ENCODE measurements at regions not wholly inside any gene's neighbourhood (a gene's known extent, or its start where the extent isn't known, plus 50 kb on each side); places are given as distances from the start of the nearest gene placed in this dataset.

DNA sequence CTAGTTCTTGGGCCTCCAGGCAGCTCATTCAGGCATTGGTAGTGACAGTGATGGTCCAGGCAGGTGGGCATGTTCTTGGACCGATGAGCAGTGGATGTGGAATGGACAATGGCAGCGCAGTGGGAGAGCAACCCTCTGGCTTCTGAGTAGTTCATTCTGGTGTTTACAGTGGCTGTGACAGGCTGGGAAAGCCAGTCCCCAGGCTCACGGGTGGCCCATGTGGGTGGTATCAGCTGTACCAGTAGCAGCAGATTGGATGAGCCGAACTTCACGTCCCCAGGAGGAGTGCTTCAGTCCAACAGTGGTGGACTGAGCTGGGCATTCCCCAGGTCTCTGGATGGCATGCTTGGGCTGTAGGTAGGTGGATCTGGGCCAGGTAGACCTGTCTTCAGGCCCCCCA is 515.6 kb upstream of the ACO1 start:
- Histone ChIP-seq H3K27ac (ENCODE audit: extremely low read depth, low read depth, low read length) (no peak overlapping the region), H3K9me3 (replicated peaks; ENCODE audit: control insufficient read depth, insufficient read depth, low read depth, low read length) (no peaks in the 10 kb centered on the region), H4K20me1 (replicated peaks; ENCODE audit: control insufficient read depth, insufficient read depth, low read length) (no peaks in the 10 kb centered on the region), H3K4me1 (replicated peaks in 1 of 2; ENCODE audit: control insufficient read depth in 2 of 2, insufficient read depth in 2 of 2, low read length in 2 of 2) (no peaks in the 10 kb centered on the region), H3K36me3 (ENCODE audit: control insufficient read depth, insufficient read depth, low read length) (no peaks in the 10 kb centered on the region), H3K27me3 (ENCODE audit: control insufficient read depth in 2 of 2, insufficient read depth in 2 of 2, low read length in 2 of 2) (no peaks in the 10 kb centered on the region), H3K9ac (ENCODE audit: insufficient read depth in 1 of 2, low read depth in 2 of 2, low read length in 2 of 2) (no peak overlapping the region), H3K4me3 (no peak overlapping the region), H2AFZ (ENCODE audit: low read depth, low read length) (no peak overlapping the region), H3K4me2 (ENCODE audit: insufficient read depth, low read length) (no peak overlapping the region), H3K9me1 (ENCODE audit: control insufficient read depth, insufficient read depth, low read length) (no peaks in the 10 kb centered on the region), H3K79me2 (ENCODE audit: control insufficient read depth, insufficient read depth, low read length) (peaks cover 8% of the 10 kb centered on the region; the same call in 2 of the 3 replicates)
- no peak for TF ChIP-seq TSC22D4 (tag; IDR thresholded peaks at IDR 0.05)
- no peak for TF ChIP-seq STAT5B (CRISPR knock-in tag; IDR thresholded peaks at IDR 0.05)
- TF ChIP-seq, protein P1, sequence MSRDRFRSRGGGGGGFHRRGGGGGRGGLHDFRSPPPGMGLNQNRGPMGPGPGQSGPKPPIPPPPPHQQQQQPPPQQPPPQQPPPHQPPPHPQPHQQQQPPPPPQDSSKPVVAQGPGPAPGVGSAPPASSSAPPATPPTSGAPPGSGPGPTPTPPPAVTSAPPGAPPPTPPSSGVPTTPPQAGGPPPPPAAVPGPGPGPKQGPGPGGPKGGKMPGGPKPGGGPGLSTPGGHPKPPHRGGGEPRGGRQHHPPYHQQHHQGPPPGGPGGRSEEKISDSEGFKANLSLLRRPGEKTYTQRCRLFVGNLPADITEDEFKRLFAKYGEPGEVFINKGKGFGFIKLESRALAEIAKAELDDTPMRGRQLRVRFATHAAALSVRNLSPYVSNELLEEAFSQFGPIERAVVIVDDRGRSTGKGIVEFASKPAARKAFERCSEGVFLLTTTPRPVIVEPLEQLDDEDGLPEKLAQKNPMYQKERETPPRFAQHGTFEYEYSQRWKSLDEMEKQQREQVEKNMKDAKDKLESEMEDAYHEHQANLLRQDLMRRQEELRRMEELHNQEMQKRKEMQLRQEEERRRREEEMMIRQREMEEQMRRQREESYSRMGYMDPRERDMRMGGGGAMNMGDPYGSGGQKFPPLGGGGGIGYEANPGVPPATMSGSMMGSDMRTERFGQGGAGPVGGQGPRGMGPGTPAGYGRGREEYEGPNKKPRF (IDR thresholded peaks at IDR 0.05; ENCODE audit: low read depth, low read length): no peak
- no peak for TF ChIP-seq NR3C1 (CRISPR knock-in tag; IDR thresholded peaks at IDR 0.05)
- TF ChIP-seq ZNF133 (CRISPR knock-in tag; IDR thresholded peaks at IDR 0.05): no peak
- FAIRE-seq (no peak), DNase-seq (ENCODE audit: extremely low read depth in 1 of 4, low spot score in 3 of 4) (no peak), ATAC-seq (no peak)
- CTCF ChIA-PET (ENCODE audit: low intra/inter-chr PET ratio): no interaction called here
- WGBS (ENCODE audit: insufficient coverage, low coverage, missing lambda C conversion rate): 83% methylated on average over 2 of the region's 5 CpGs
- in situ Hi-C loops (cut with MboI): no loop called here
- intact Hi-C loops (cut with micrococcal nuclease): no loop called here
- BruUV-seq (replicated peaks): no TSS peak
- POLR2A ChIA-PET: no interaction called here

DNA sequence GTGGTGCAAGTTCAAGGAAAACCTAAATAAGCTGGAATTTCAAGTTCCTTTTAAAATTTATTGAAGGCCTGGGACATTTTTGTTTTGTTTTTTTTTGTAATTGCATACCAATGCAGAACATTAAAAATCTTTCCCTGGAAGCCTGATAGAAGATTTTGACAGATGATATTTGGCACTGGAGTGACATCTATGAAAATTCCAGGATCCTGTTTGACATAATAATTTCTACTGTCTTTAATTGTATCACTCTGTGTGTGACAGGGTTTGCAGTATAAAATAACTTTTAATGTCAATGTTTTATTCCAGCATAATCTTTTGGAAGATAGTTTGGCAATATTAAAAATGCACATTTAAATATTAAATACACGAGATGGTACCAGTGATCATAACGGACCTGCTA is 514.2 kb upstream of the ACO1 start:
- no peak overlapping the region for H3K4me2 ChIP-seq (ENCODE audit: insufficient read depth, low read length)
- FAIRE-seq: no peak
- H3K9me1 ChIP-seq (ENCODE audit: control insufficient read depth, insufficient read depth, low read length): no peaks in the 10 kb centered on the region
- in situ Hi-C loops (cut with MboI) (no loop called here), intact Hi-C loops (cut with micrococcal nuclease) (no loop called here)
- H3K27ac ChIP-seq (ENCODE audit: extremely low read depth, low read depth, low read length): no peak overlapping the region
- BruUV-seq (replicated peaks): no TSS peak
- DNase-seq (ENCODE audit: extremely low read depth in 1 of 4, low spot score in 3 of 4): no peak
- ChIA-PET POLR2A (no interaction called here), CTCF (ENCODE audit: low intra/inter-chr PET ratio) (no interaction called here)
- peaks cover 8% of the 10 kb centered on the region; the same call in 2 of the 3 replicates for H3K79me2 ChIP-seq (ENCODE audit: control insufficient read depth, insufficient read depth, low read length)
- no peaks in the 10 kb centered on the region for H3K4me1 ChIP-seq (replicated peaks in 1 of 2; ENCODE audit: control insufficient read depth in 2 of 2, insufficient read depth in 2 of 2, low read length in 2 of 2)
- no peaks in the 10 kb centered on the region for H3K9me3 ChIP-seq (replicated peaks; ENCODE audit: control insufficient read depth, insufficient read depth, low read depth, low read length)
- WGBS (ENCODE audit: insufficient coverage, low coverage, missing lambda C conversion rate): 80% methylated on average over 1 of the region's 2 CpGs
- no peaks in the 10 kb centered on the region for H4K20me1 ChIP-seq (replicated peaks; ENCODE audit: control insufficient read depth, insufficient read depth, low read length)
- H3K4me3 ChIP-seq: no peak overlapping the region
- no peaks in the 10 kb centered on the region for H3K36me3 ChIP-seq (ENCODE audit: control insufficient read depth, insufficient read depth, low read length)
- ATAC-seq: no peak
- no peak overlapping the region for H3K9ac ChIP-seq (ENCODE audit: insufficient read depth in 1 of 2, low read depth in 2 of 2, low read length in 2 of 2)
- H2AFZ ChIP-seq (ENCODE audit: low read depth, low read length): no peak overlapping the region
- no peaks in the 10 kb centered on the region for H3K27me3 ChIP-seq (ENCODE audit: control insufficient read depth in 2 of 2, insufficient read depth in 2 of 2, low read length in 2 of 2)
- TF ChIP-seq, protein P2, sequence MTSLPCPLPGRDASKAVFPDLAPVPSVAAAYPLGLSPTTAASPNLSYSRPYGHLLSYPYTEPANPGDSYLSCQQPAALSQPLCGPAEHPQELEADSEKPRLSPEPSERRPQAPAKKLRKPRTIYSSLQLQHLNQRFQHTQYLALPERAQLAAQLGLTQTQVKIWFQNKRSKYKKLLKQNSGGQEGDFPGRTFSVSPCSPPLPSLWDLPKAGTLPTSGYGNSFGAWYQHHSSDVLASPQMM (CRISPR knock-in tag; IDR thresholded peaks at IDR 0.05): no peak
- TF ChIP-seq HMGN3 (IDR thresholded peaks at IDR 0.05; ENCODE audit: borderline replicate concordance, extremely low read depth, insufficient read length, low read depth, low read length): no peak
- TF ChIP-seq, protein P3, sequence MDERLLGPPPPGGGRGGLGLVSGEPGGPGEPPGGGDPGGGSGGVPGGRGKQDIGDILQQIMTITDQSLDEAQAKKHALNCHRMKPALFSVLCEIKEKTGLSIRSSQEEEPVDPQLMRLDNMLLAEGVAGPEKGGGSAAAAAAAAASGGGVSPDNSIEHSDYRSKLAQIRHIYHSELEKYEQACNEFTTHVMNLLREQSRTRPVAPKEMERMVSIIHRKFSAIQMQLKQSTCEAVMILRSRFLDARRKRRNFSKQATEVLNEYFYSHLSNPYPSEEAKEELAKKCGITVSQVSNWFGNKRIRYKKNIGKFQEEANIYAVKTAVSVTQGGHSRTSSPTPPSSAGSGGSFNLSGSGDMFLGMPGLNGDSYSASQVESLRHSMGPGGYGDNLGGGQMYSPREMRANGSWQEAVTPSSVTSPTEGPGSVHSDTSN (CRISPR knock-in tag; IDR thresholded peaks at IDR 0.05; ENCODE audit: low read depth): no peak
- TF ChIP-seq, protein P3 (tag; conservative IDR thresholded peaks at IDR 0.05; ENCODE audit: low read depth): no peak
- TF ChIP-seq NUFIP1 (IDR thresholded peaks at IDR 0.05; ENCODE audit: partially characterized antibody): no peak
- no peak for TF ChIP-seq MED1 (CRISPR knock-in tag; IDR thresholded peaks at IDR 0.05; ENCODE audit: borderline replicate concordance)
- TF ChIP-seq YBX1 (IDR thresholded peaks at IDR 0.05): no peak
- no peak for TF ChIP-seq SRSF1 (IDR thresholded peaks at IDR 0.05; ENCODE audit: low read depth, low read length)

Data from K562 (cell line).